Activated naive CD4-positive, alpha-beta T cell treated with anti-CD3 and anti-CD28 coated beads for 36 hours (primary cell): ENCODE measurements at regions not wholly inside any gene's neighbourhood (a gene's known extent, or its start where the extent isn't known, plus 50 kb on each side); places are given as distances from the start of the nearest gene placed in this dataset.

Experiments
- CTCF ChIA-PET: fragments of 350-600 bp; sonication (Branson Sonifier 250); formaldehyde crosslinking; loops from one replicate; lab custom pipeline; 2021; ENCODE audit warnings: antibody characterized with exemption; lab: Charles Lee
- DNase-seq: peaks from one replicate; pipeline ENCODE4 v3.0.0-alpha.2; 2020
- H3K27ac Mint-ChIP-seq: one replicate; pipeline ENCODE4 v1.8.0; 2021; ENCODE audit warnings: mild to moderate bottlenecking, mixed read lengths
- H3K27me3 Mint-ChIP-seq: one replicate; pipeline ENCODE4 v1.8.0; 2021; ENCODE audit warnings: low read depth, mixed read lengths
- H3K36me3 Mint-ChIP-seq: one replicate; pipeline ENCODE4 v1.8.0; 2021; ENCODE audit warnings: low read depth, mixed read lengths
- H3K4me1 Mint-ChIP-seq: one replicate; pipeline ENCODE4 v1.8.0; 2021; ENCODE audit warnings: low read depth, mixed read lengths
- H3K4me3 Mint-ChIP-seq: one replicate; pipeline ENCODE4 v1.8.0; 2021; ENCODE audit warnings: mild to moderate bottlenecking, moderate library complexity, mixed read lengths
- H3K9me3 Mint-ChIP-seq: one replicate; pipeline ENCODE4 v1.8.0; 2021; ENCODE audit warnings: mixed read lengths
- intact Hi-C: fragments of 100-400 bp; cut with micrococcal nuclease; formaldehyde crosslinking; loops from one replicate; pipeline ENCODE4 v1.15.1; 2023

- Mint-ChIP-seq H3K4me3 (no peak overlapping the region), H3K9me3 (no peaks in the 10 kb centered on the region), H3K27ac (no peak overlapping the region), H3K36me3 (no peaks in the 10 kb centered on the region), H3K27me3 (no peaks in the 10 kb centered on the region), H3K4me1 (no peaks in the 10 kb centered on the region)
- intact Hi-C loops, result no loop called here
- no peak for DNase-seq
- CTCF ChIA-PET, result no interaction called here
Observed at GRCh38 chr7:83702446-83702845, 53.5 kb upstream of the SEMA3E start.

GRCh38 chr7:83701736-83702135 lies 52.8 kb upstream of the SEMA3E start:
- no peaks in the 10 kb centered on the region for H3K36me3 Mint-ChIP-seq
- H3K4me1 Mint-ChIP-seq, result no peaks in the 10 kb centered on the region
- CTCF ChIA-PET, result no interaction called here
- H3K4me3 Mint-ChIP-seq, result no peak overlapping the region
- DNase-seq, result no peak
- intact Hi-C loops, result no loop called here
- no peak overlapping the region for H3K27ac Mint-ChIP-seq
- H3K27me3 Mint-ChIP-seq, result no peaks in the 10 kb centered on the region
- no peaks in the 10 kb centered on the region for H3K9me3 Mint-ChIP-seq
